ENCODE measurements at regions not wholly inside any gene's neighbourhood (a gene's known extent, or its start where the extent isn't known, plus 50 kb on each side); places are given as distances from the start of the nearest gene placed in this dataset.
"Not testable (repeated sequence)": the region's sequence is repeated elsewhere in the genome, so short reads cannot be mapped to it uniquely, and the experiment has no call there.

DNA sequence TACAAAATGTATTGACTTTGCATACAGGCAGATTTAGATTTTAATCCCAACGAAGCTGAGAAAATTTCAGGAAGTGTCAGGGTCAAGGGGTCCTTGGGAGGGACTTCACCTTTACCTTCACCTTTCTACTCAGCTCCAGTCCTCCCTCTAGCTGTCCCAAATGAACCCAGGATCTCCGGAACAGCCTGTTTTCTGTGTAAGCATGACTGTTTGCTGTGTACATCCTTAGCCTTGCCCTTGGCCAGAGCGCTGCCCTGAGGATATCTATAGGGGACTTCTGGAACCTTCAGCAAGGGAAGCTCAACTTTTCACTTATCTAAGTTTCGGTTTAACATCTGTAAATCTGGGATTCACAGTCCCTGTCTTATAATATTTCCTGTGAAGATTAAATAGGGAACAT lies 246.8 kb upstream of the ST6GAL2 start:
- no peak overlapping the region for H3K27ac ChIP-seq
- no peaks in the 10 kb centered on the region for H3K9me3 ChIP-seq
- TF ChIP-seq EP300 (IDR thresholded peaks at IDR 0.05), result no peak
- no peak for TF ChIP-seq POLR2AphosphoS5 (IDR thresholded peaks at IDR 0.05)
- TF ChIP-seq, protein P1, sequence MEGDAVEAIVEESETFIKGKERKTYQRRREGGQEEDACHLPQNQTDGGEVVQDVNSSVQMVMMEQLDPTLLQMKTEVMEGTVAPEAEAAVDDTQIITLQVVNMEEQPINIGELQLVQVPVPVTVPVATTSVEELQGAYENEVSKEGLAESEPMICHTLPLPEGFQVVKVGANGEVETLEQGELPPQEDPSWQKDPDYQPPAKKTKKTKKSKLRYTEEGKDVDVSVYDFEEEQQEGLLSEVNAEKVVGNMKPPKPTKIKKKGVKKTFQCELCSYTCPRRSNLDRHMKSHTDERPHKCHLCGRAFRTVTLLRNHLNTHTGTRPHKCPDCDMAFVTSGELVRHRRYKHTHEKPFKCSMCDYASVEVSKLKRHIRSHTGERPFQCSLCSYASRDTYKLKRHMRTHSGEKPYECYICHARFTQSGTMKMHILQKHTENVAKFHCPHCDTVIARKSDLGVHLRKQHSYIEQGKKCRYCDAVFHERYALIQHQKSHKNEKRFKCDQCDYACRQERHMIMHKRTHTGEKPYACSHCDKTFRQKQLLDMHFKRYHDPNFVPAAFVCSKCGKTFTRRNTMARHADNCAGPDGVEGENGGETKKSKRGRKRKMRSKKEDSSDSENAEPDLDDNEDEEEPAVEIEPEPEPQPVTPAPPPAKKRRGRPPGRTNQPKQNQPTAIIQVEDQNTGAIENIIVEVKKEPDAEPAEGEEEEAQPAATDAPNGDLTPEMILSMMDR (IDR thresholded peaks at IDR 0.05), result no peak
- TF ChIP-seq POLR2A (IDR thresholded peaks at IDR 0.05), result no peak
- no peak overlapping the region for H3K4me3 ChIP-seq
- WGBS, 5 donors, result 52 to 63% (median 61%) methylated on average over 4 of the region's 4 CpGs
- no peak for DNase-seq
- intact Hi-C loops (cut with DNase I; ENCODE audit: low total_unique reads), result no loop called here
- H3K36me3 ChIP-seq, result no peaks in the 10 kb centered on the region
- no peaks in the 10 kb centered on the region for H3K27me3 ChIP-seq
- H3K4me1 ChIP-seq, result no peaks in the 10 kb centered on the region

DNA sequence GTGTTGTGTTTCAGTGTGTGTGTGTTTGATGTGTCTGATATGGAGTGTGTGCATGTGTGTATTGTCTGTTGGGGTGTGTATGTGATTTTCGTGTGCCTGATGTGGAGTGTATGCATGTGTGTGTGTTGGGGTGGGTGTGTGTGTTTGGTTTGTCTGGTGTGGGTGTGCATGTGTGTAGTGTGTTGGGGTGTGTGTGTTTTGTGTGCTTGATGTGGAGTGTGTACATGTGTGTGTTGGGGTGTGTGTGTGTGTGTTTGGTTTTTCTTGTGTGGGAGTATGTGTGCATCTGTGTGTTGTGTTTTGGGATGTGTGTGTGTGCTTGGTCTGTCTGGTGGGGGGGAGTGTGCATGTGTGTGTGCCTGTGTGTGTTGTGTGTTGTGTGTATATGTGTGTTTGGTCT lies 247.4 kb upstream of the ST6GAL2 start:
- no peaks in the 10 kb centered on the region for H3K4me1 ChIP-seq
- DNase-seq, result no peak
- TF ChIP-seq POLR2AphosphoS5 (IDR thresholded peaks at IDR 0.05), result no peak
- H3K36me3 ChIP-seq, result no peaks in the 10 kb centered on the region
- intact Hi-C loops (cut with DNase I; ENCODE audit: low total_unique reads), result no loop called here
- no peak overlapping the region for H3K27ac ChIP-seq
- 69 to 94% (median 75%) methylated on average over 1 of the region's 1 CpG for WGBS, 5 donors
- no peaks in the 10 kb centered on the region for H3K9me3 ChIP-seq
- H3K4me3 ChIP-seq, result no peak overlapping the region
- H3K27me3 ChIP-seq, result no peaks in the 10 kb centered on the region

DNA sequence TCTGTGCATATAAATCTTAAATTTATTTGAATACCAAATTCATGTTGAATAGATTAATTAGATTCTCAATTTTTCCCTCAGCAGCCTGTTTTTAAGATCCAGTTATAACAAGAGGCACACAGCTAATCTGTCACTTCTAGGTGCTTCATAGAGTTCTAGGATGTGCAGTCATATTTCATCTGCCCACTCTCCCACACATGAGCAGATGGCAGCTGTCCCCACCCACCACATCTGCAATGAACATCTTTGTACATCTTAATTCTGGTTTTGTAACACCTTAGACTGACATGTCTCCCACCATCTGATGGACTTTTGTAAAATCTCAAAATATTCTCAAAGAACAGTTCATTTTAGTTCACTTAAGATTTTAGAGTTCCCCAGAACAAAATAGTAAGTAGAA lies 250.8 kb upstream of the ST6GAL2 start:
- H3K27ac ChIP-seq, result no peak overlapping the region
- no peak overlapping the region for H3K4me3 ChIP-seq
- intact Hi-C loops (cut with DNase I; ENCODE audit: low total_unique reads), result no loop called here
- no peak for DNase-seq
- H3K36me3 ChIP-seq, result no peaks in the 10 kb centered on the region
- H3K9me3 ChIP-seq, result no peaks in the 10 kb centered on the region
- no peaks in the 10 kb centered on the region for H3K4me1 ChIP-seq
- no peak for TF ChIP-seq POLR2A (IDR thresholded peaks at IDR 0.05)
- TF ChIP-seq, protein P1 (IDR thresholded peaks at IDR 0.05), result no peak
- no peak for TF ChIP-seq EP300 (IDR thresholded peaks at IDR 0.05)
- no peak for TF ChIP-seq POLR2AphosphoS5 (IDR thresholded peaks at IDR 0.05)
- no peaks in the 10 kb centered on the region for H3K27me3 ChIP-seq

DNA sequence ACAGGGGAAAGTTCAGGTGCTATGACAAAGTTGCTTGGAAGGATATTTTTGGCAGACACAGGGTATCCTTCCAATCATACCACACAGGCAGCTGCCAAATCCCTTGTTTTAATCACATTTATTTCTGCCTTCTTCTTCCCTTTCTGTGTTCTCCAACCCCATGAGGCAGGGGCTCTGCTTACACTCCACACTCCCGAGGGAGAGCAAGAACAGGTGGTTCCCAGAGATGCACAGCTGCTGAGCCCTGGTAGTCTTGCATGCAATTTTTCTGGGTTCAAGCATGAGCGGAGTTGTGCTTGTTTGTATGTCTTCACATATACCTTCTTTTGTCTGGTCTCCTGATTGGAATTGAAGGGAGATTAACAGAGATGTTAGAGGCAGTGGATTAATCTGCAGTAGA lies 251.7 kb upstream of the ST6GAL2 start:
- no peak overlapping the region for H3K27ac ChIP-seq
- WGBS, 5 donors, result 71 to 77% (median 75%) methylated on average over 2 of the region's 2 CpGs
- H3K36me3 ChIP-seq, result no peaks in the 10 kb centered on the region
- no peak for DNase-seq
- TF ChIP-seq POLR2A (IDR thresholded peaks at IDR 0.05) (no peak), POLR2AphosphoS5 (IDR thresholded peaks at IDR 0.05) (no peak), EP300 (IDR thresholded peaks at IDR 0.05) (no peak)
- TF ChIP-seq, protein P1 (IDR thresholded peaks at IDR 0.05), result no peak
- no peak overlapping the region for H3K4me3 ChIP-seq
- no peaks in the 10 kb centered on the region for H3K27me3 ChIP-seq
- intact Hi-C loops (cut with DNase I; ENCODE audit: low total_unique reads), result no loop called here
- no peaks in the 10 kb centered on the region for H3K4me1 ChIP-seq
- no peaks in the 10 kb centered on the region for H3K9me3 ChIP-seq

DNA sequence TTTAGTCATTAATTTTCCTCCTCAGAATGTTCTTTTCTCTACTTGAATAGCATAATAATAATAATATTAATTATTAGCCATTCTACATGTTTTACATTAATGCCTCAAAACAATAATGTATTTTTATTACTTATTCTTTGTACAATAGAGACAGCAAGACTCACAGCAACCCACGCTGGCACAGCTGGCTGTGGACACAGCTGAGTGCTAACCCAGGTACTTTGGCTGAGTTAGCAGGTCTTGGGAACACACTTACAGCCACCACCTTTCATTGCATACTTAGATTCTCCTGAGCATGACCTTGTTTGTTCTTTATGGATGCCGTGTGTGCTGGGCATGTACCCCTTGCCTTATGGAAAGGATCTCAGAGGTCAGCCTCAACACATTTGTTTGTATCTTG lies 260.2 kb upstream of the ST6GAL2 start:
- WGBS, 5 donors, result 86 to 95% (median 90%) methylated on average over 2 of the region's 2 CpGs
- Histone ChIP-seq H3K36me3 (no peaks in the 10 kb centered on the region), H3K4me1 (no peaks in the 10 kb centered on the region), H3K27ac (no peak overlapping the region), H3K9me3 (peaks cover 0 to 11% (median 4%) of the 10 kb centered on the region in 4 donors), H3K4me3 (no peak overlapping the region), H3K27me3 (no peaks in the 10 kb centered on the region)
- intact Hi-C loops (cut with DNase I; ENCODE audit: low total_unique reads), result no loop called here
- DNase-seq, result no peak
- TF ChIP-seq, protein P1 (IDR thresholded peaks at IDR 0.05), result no peak
- TF ChIP-seq POLR2A (IDR thresholded peaks at IDR 0.05) (no peak), EP300 (IDR thresholded peaks at IDR 0.05) (no peak), POLR2AphosphoS5 (IDR thresholded peaks at IDR 0.05) (no peak)

DNA sequence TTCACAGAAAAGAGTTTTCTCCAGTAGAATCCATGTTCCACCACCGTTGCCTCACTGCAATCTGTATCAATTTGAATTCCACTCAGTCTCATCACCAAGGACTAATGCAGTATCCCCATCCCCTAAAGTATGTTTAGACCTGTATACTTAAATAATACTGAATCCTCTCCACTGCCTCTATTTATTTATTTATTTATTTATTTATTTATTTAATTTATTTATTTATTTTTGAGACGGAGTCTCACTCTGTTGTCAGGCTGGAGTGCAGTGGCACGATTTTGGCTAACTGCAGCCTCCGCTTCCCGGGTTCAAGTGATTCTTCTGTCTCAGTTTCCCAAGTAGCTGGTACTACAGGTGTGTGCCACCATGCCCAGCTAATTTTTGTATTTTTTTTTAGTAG lies 260.7 kb upstream of the ST6GAL2 start:
- H3K27ac ChIP-seq; intact Hi-C loops (cut with DNase I; ENCODE audit: low total_unique reads); H3K4me1 ChIP-seq; H3K4me3 ChIP-seq; H3K36me3 ChIP-seq; DNase-seq; H3K27me3 ChIP-seq: not testable (repeated sequence)
- H3K9me3 ChIP-seq, result peaks cover 0 to 11% (median 4%) of the 10 kb centered on the region in 4 donors
- 85 to 94% (median 89%) methylated on average over 5 of the region's 5 CpGs for WGBS, 5 donors

All from stomach (tissue), 8 donors.